NCI-H2107 treated with DMSO at 0.1 percent for 48 hours (cell line): ENCODE measurements at regions not wholly inside any gene's neighbourhood (a gene's known extent, or its start where the extent isn't known, plus 50 kb on each side); places are given as distances from the start of the nearest gene placed in this dataset.

Experiments
- DNase-seq: peaks from one replicate; lab custom pipeline; 2025; ENCODE audit not compliant: unreplicated experiment; lab: John Stamatoyannopoulos, UW

- DNase-seq: no peak
Measured at GRCh38 chr9:104022083-104022482, 72.0 kb upstream of the SMC2 start.

DNA sequence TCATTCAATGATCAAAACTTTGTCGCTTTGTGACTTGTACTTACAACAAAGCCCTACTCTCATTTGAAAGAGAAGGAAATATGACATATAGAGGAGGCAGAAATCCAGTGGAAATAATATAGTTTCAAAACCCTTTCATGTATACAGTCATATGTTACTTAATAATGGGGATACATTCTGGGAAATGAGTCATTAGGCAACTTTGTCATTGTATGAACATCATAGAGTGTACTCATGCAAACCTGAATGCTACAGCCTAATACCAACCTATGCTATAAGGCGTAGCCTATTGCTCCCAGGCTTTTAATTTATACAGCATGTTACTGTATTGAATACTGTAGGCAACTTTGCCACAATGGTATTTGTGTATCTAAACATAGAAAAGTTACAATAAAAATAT lies 69.0 kb upstream of the SMC2 start:
- DNase-seq: no peak

DNA sequence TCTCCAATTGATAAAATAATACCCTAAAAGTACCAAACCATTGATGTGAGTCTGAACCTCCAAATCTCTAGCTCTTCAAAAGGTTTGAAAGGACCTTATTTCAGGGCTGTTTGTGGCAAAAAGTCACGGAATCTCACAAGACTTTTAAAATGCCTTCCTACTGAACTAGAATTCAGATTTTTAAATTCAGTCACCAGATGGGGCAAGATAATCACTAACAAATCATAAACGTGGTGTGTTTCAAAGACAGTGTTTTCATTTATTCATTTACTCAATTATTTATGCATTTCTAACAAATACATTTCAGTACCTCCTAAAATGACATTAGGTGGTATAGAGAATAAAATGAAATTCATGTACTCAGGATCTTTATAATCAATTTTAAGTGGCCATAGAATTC lies 68.2 kb upstream of the SMC2 start:
- no peak for DNase-seq

GRCh38 chr9:104027295-104027694 lies 66.8 kb upstream of the SMC2 start:
- no peak for DNase-seq

DNA sequence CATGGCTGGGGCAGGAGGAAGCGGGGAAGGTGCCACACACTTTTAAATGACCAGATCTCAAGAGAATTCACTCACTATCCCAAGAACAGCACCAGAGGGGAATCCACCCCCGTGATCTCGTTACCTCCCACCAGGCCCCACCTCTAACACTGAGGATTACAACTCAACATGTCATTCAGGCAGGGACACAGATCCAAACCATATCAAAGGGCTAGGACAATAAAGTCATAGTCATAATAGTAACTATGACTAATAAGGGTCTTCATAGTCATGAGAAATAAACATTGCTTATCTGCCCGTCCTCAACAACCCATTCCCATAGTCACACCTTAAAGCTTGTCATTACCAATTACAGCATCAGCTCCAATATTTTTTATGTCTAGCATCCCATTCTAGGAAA lies 65.3 kb upstream of the SMC2 start:
- DNase-seq: no peak
